ENCODE measurements at regions not wholly inside any gene's neighbourhood (a gene's known extent, or its start where the extent isn't known, plus 50 kb on each side); places are given as distances from the start of the nearest gene placed in this dataset.

DNA sequence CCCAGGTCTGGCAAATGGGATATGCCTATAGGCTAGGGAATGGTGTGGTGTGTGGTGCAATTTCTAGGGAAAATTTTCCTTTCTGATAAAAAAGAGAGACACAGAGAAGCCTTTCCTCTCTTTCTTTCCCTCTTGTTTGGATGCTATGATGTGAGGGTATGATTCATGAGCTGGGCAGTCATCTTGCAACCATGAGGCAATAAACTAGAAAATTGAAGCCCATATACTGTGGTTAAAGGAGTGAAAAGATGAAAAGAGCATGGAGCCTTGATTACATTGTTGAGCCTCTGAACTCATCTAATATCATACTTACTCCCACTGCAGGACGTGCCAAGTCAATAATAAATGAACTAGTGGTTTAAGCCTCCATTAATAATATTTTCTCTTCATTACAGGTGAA, 215.6 kb downstream of the HAUS1 start:
- no peak overlapping the region for H3K4me3 ChIP-seq (ENCODE audit: low read length)
- DNase-seq (ENCODE audit: low read depth) = peak; percentile 31
- TF ChIP-seq, protein P1, sequence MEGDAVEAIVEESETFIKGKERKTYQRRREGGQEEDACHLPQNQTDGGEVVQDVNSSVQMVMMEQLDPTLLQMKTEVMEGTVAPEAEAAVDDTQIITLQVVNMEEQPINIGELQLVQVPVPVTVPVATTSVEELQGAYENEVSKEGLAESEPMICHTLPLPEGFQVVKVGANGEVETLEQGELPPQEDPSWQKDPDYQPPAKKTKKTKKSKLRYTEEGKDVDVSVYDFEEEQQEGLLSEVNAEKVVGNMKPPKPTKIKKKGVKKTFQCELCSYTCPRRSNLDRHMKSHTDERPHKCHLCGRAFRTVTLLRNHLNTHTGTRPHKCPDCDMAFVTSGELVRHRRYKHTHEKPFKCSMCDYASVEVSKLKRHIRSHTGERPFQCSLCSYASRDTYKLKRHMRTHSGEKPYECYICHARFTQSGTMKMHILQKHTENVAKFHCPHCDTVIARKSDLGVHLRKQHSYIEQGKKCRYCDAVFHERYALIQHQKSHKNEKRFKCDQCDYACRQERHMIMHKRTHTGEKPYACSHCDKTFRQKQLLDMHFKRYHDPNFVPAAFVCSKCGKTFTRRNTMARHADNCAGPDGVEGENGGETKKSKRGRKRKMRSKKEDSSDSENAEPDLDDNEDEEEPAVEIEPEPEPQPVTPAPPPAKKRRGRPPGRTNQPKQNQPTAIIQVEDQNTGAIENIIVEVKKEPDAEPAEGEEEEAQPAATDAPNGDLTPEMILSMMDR (IDR thresholded peaks at IDR 0.05; ENCODE audit: insufficient read depth, low read depth, low read length, missing control alignments) = no peak

DNA sequence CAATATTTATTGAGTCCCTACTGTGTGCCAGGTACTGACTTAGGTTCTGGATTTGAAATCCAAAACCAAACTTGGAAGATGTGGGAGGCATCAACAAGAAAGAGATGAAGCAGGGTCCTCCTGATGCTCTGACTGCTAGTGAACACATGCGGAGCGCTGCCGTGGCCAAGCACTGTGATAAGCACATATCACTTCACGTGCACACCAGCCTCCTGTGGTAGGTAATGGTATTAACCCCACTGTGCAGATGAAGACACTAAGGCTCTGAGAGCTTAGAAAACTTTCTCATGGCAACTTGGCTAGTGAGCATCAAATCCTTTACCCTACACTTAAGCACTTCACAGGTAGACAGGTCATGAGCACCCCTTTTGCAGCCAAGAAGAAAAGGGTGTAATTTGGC, 216.1 kb downstream of the HAUS1 start:
- H3K4me3 ChIP-seq (ENCODE audit: low read length) = no peak overlapping the region
- DNase-seq (ENCODE audit: low read depth) = no peak
- TF ChIP-seq, protein P1 (IDR thresholded peaks at IDR 0.05; ENCODE audit: insufficient read depth, low read depth, low read length, missing control alignments) = no peak

DNA sequence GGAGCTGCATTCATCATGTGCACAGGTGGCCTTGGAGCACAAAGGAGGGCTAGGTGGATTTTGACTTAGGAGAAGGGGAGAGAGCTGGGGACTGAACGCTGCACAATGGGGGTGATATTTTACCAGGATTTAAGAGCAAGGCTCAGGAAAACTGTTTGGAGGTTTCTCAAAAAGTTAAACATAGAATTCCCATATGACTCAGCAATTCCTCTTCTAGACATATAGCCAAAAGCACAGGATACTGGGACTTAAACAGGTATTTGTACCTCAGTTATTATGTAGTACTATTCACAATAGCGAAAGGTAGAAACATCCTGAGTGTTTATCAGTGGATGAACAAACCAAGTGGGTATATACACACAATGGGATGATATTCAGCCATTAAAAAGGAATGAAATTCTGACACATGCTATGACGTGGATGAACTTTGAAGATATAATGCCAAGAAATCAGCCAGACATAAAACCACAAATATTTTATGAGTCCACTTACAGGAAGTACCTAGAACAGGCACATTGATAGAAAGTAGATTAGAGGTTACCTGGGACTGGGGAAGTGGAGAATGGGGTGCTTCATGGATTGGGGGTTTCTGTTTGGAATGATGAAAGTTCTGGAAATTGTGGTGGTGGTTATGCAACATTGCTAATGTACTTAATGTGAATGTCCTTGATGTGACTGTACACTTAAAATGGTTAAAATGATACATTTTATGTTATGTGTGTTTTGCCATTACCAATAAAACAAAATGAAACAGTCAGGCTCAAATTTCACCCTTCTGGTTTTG, 216.9 kb downstream of the HAUS1 start:
- TF ChIP-seq, protein P1 (IDR thresholded peaks at IDR 0.05; ENCODE audit: insufficient read depth, low read depth, low read length, missing control alignments) = no peak
- H3K4me3 ChIP-seq (ENCODE audit: low read length) = no peak overlapping the region
- DNase-seq (ENCODE audit: low read depth) = peak; percentile 82

DNA sequence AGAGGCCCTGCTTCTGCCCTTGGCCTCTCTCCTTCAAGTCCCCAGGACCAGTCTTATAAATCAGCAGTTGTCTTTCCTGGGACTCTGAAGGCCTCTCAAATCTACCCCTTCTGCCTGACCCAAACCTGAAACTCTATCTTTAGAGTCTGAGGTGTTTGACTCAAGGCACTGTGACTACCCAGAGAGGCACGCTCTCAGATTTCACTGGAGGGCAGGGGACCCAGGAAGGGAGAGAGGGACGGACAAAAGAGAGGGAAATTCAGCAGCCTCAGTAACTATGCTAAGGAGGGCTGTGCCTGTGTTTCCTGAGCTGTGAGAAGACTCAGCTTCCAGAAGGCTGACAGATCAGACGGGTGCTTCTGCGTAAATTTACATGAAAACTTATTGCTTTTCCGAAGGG, 217.8 kb downstream of the HAUS1 start:
- no peak overlapping the region for H3K4me3 ChIP-seq (ENCODE audit: low read length)
- peak; percentile 78 for DNase-seq (ENCODE audit: low read depth)
- TF ChIP-seq, protein P1 (IDR thresholded peaks at IDR 0.05; ENCODE audit: insufficient read depth, low read depth, low read length, missing control alignments) = no peak

DNA sequence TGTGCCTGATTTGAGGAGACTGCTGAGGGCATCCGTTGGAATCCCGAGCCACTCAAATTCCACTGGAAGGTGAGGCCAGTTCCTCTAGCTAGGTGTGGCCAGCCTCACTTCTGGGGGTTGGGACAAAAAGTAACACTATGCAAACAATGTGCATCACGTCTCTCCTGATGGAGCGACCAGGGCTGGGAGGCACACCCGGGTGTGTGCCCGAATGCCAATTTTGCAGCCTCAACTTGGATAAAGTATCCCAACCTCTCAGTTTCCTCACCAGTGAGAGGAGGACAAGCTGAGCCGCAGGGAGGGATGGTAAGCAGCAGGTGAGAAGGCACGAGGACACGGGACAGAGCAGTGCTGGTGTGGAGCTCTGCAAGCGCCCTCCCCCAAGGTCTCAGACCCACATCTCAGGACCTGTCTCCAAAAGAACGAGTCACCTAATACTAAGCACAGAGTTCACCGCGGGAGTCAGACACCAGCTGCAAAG, 218.3 kb downstream of the HAUS1 start:
- TF ChIP-seq, protein P1 (IDR thresholded peaks at IDR 0.05; ENCODE audit: insufficient read depth, low read depth, low read length, missing control alignments) = no peak
- peak; percentile 61 for DNase-seq (ENCODE audit: low read depth)
- H3K4me3 ChIP-seq (ENCODE audit: low read length) = no peak overlapping the region

DNA sequence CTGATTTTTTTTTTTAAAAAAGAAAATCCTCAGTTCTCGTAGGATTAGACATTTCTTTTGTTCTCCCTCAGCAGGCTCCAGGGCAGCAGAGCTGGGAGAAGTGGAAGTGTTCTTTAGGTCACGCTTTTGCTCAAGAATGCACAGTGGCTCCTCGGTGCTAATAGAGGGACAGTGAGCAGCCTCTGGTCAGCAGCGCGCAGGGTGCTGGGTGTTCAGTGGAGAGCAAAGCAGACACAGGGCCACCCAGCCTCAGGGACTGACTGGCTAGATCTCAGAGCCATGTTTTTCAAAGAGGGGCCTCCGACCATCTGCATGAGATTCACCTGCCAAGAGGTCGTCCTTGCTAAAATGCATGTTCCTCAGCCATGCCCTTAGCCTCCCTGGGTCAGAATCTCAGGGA, 218.8 kb downstream of the HAUS1 start:
- H3K4me3 ChIP-seq (ENCODE audit: low read length) = no peak overlapping the region
- no peak for DNase-seq (ENCODE audit: low read depth)
- TF ChIP-seq, protein P1 (IDR thresholded peaks at IDR 0.05; ENCODE audit: insufficient read depth, low read depth, low read length, missing control alignments) = no peak
